Caco-2 (cell line): ENCODE measurements at regions not wholly inside any gene's neighbourhood (a gene's known extent, or its start where the extent isn't known, plus 50 kb on each side); places are given as distances from the start of the nearest gene placed in this dataset.

Source experiments
- BruUV-seq: library from RNA; stranded (reverse); fragments of 400-500 nt; replicated peaks from 2 replicates; lab custom pipeline; 2021; lab: Mats Ljungman, UMichigan
- CTCF ChIA-PET: fragments of 300-600 bp; sonication (Branson Sonifier 250); formaldehyde crosslinking; loops from one replicate; lab custom pipeline; 2022; ENCODE audit warnings: antibody characterized with exemption; lab: Charles Lee
- POLR2A ChIA-PET: fragments of 300-600 bp; sonication (Branson Sonifier 250); formaldehyde crosslinking; loops from one replicate; lab custom pipeline; 2022; ENCODE audit warnings: antibody characterized with exemption; lab: Charles Lee
- DNase-seq, 2 experiments: peaks; one replicate each; pipeline versions ENCODE4 v3.0.0 to v3.0.0-alpha.2; 2020 to 2022
- H3K27me3 ChIP-seq: replicated peaks from 2 replicates; pipeline ENCODE4 v1.6.0; 2011; ENCODE audit warnings: low read length; ENCODE audit not compliant: control insufficient read depth, insufficient read depth
- H3K36me3 ChIP-seq: 2 replicates; pipeline ENCODE4 v1.5.1; 2011; ENCODE audit warnings: low read length; ENCODE audit not compliant: control insufficient read depth, insufficient read depth
- H3K4me1 ChIP-seq: fragments of 250-450 bp; sonication (Bioruptor Pico); 2 replicates; pipeline ENCODE4 v1.5.1; 2020; ENCODE audit warnings: mild to moderate bottlenecking
- H3K4me3 ChIP-seq: 2 replicates; pipeline ENCODE4 v1.5.1; 2011; ENCODE audit warnings: low read depth, mild to moderate bottlenecking, control low read depth, low read length
- H3K9me3 ChIP-seq: fragments of 250-450 bp; sonication (Bioruptor Pico); 2 replicates; pipeline ENCODE4 v1.5.1; 2020; ENCODE audit warnings: mild to moderate bottlenecking, moderate library complexity
- H3K27ac Mint-ChIP-seq: one replicate; pipeline ENCODE4 v1.8.0; 2022; ENCODE audit warnings: mixed read lengths; ENCODE audit not compliant: unreplicated experiment
- H3K27me3 Mint-ChIP-seq: one replicate; pipeline ENCODE4 v1.8.0; 2022; ENCODE audit warnings: mixed read lengths; ENCODE audit not compliant: insufficient read depth, unreplicated experiment
- H3K36me3 Mint-ChIP-seq: one replicate; pipeline ENCODE4 v1.8.0; 2022; ENCODE audit warnings: mild to moderate bottlenecking, mixed read lengths; ENCODE audit not compliant: insufficient read depth, unreplicated experiment
- H3K4me1 Mint-ChIP-seq: one replicate; pipeline ENCODE4 v1.8.0; 2022; ENCODE audit warnings: low read depth, mixed read lengths; ENCODE audit not compliant: unreplicated experiment
- H3K4me3 Mint-ChIP-seq: one replicate; pipeline ENCODE4 v1.8.0; 2022; ENCODE audit warnings: mild to moderate bottlenecking, moderate library complexity, mixed read lengths; ENCODE audit not compliant: unreplicated experiment
- H3K9me3 Mint-ChIP-seq: one replicate; pipeline ENCODE4 v1.8.0; 2022; ENCODE audit warnings: mixed read lengths; ENCODE audit not compliant: unreplicated experiment
- intact Hi-C: fragments of 100-400 bp; cut with micrococcal nuclease; formaldehyde crosslinking; loops from one replicate; pipeline ENCODE4 v1.10.0; 2022; ENCODE audit not compliant: unreplicated experiment
- TF ChIP-seq, protein P1 (sequence below), 2 experiments: fragments of 200-600 bp in 1 of 2; IDR thresholded peaks; 1 replicate in 1 of 2; 2 replicates in 1 of 2; pipeline versions ENCODE4 v1.5.1 to v1.8.0; 2011 to 2022; ENCODE audit warnings: antibody characterized with exemption in 1 of 2, control low read depth in 1 of 2, inconsistent platforms in 1 of 2, low read depth in 1 of 2, low read length in 1 of 2, mild to moderate bottlenecking in 1 of 2, moderate library complexity in 1 of 2; ENCODE audit not compliant: insufficient read depth in 1 of 2, severe bottlenecking in 1 of 2, unreplicated experiment in 1 of 2

- TF ChIP-seq, protein P1, sequence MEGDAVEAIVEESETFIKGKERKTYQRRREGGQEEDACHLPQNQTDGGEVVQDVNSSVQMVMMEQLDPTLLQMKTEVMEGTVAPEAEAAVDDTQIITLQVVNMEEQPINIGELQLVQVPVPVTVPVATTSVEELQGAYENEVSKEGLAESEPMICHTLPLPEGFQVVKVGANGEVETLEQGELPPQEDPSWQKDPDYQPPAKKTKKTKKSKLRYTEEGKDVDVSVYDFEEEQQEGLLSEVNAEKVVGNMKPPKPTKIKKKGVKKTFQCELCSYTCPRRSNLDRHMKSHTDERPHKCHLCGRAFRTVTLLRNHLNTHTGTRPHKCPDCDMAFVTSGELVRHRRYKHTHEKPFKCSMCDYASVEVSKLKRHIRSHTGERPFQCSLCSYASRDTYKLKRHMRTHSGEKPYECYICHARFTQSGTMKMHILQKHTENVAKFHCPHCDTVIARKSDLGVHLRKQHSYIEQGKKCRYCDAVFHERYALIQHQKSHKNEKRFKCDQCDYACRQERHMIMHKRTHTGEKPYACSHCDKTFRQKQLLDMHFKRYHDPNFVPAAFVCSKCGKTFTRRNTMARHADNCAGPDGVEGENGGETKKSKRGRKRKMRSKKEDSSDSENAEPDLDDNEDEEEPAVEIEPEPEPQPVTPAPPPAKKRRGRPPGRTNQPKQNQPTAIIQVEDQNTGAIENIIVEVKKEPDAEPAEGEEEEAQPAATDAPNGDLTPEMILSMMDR (IDR thresholded peaks at IDR 0.05; ENCODE audit: insufficient read depth in 1 of 2, low read depth in 1 of 2, low read length in 1 of 2, severe bottlenecking in 1 of 2, unreplicated experiment in 1 of 2): no peak
- no peaks in the 10 kb centered on the region for H3K4me1 Mint-ChIP-seq
- DNase-seq: no peak
- Histone ChIP-seq H3K9me3 (no peaks in the 10 kb centered on the region), H3K4me3 (no peak overlapping the region), H3K4me1 (no peaks in the 10 kb centered on the region), H3K36me3 (no peaks in the 10 kb centered on the region), H3K27me3 (no peaks in the 10 kb centered on the region)
- H3K36me3 Mint-ChIP-seq: peaks cover 5% of the 10 kb centered on the region
- no peak overlapping the region for H3K4me3 Mint-ChIP-seq
- intact Hi-C loops: no loop called here
- BruUV-seq: no TSS peak
- ChIA-PET POLR2A (no interaction called here), CTCF (no interaction called here)
- H3K27me3 Mint-ChIP-seq: no peaks in the 10 kb centered on the region
- H3K27ac Mint-ChIP-seq: no peak overlapping the region
- peaks cover 10% of the 10 kb centered on the region for H3K9me3 Mint-ChIP-seq
Measured at GRCh38 chr14:89509891-89510290, 92.9 kb upstream of the FOXN3 start.

DNA sequence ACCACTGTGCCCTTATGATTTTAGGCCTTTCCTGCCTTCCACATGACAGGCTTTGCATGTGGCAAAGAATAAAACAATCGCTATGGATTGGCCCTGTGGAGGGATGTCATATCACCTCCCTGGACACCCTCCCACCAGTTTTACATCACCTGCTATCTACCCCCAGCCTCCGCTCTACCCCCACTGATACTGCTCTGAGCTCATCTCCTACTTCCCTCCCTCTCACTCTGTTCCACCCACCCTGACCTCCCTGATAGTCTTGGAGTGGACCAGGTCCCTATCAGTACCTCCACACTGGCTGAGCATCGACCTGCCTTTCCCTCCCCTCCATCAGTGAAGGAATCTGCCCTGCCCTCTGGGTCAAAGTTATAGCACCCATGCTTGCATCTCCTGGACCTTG is 91.8 kb upstream of the FOXN3 start:
- intact Hi-C loops: no loop called here
- Histone ChIP-seq H3K27me3 (no peaks in the 10 kb centered on the region), H3K9me3 (no peaks in the 10 kb centered on the region), H3K4me3 (no peak overlapping the region), H3K36me3 (no peaks in the 10 kb centered on the region), H3K4me1 (no peaks in the 10 kb centered on the region)
- BruUV-seq: no TSS peak
- ChIA-PET CTCF (no interaction called here), POLR2A (no interaction called here)
- Mint-ChIP-seq H3K27me3 (no peaks in the 10 kb centered on the region), H3K4me3 (no peak overlapping the region), H3K4me1 (no peaks in the 10 kb centered on the region), H3K27ac (no peak overlapping the region), H3K36me3 (peaks cover 5% of the 10 kb centered on the region), H3K9me3 (peaks cover 10% of the 10 kb centered on the region)
- TF ChIP-seq, protein P1 (IDR thresholded peaks at IDR 0.05; ENCODE audit: insufficient read depth in 1 of 2, low read depth in 1 of 2, low read length in 1 of 2, severe bottlenecking in 1 of 2, unreplicated experiment in 1 of 2): no peak
- DNase-seq: no peak

DNA sequence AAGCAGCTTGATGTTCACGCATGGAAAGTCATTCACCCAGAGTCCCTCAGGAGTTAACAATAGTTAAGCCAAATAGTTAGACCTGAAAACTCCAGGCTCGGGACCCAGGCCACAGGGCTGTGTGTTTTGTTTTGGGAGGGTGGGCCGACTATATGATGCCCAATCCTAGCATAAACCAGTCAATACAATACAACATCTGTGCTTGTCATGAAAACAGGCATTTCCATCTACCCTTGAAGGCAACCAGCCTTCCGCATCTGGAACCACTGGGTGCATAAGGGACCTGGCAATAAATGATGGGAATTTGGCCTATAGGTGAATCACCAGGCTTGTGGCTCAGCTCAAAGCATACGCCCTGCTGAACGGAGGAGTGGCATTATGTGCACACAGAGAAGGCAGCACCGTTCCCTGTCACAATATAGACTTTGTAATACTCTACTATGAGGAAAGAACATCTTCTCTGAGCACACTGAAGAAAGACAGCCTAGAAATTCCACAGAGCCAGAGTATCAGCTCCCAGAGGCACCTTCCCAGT is 91.0 kb upstream of the FOXN3 start:
- Histone ChIP-seq H3K27me3 (no peaks in the 10 kb centered on the region), H3K4me1 (no peaks in the 10 kb centered on the region), H3K9me3 (no peaks in the 10 kb centered on the region), H3K4me3 (no peak overlapping the region), H3K36me3 (no peaks in the 10 kb centered on the region)
- Mint-ChIP-seq H3K27ac (no peak overlapping the region), H3K4me1 (no peaks in the 10 kb centered on the region), H3K9me3 (peaks cover 10% of the 10 kb centered on the region), H3K36me3 (peaks cover 5% of the 10 kb centered on the region), H3K4me3 (no peak overlapping the region), H3K27me3 (no peaks in the 10 kb centered on the region)
- no TSS peak for BruUV-seq
- TF ChIP-seq, protein P1 (IDR thresholded peaks at IDR 0.05; ENCODE audit: insufficient read depth in 1 of 2, low read depth in 1 of 2, low read length in 1 of 2, severe bottlenecking in 1 of 2, unreplicated experiment in 1 of 2): no peak
- CTCF ChIA-PET: no interaction called here
- intact Hi-C loops: no loop called here
- POLR2A ChIA-PET: no interaction called here
- no peak for DNase-seq
